A549 (cell line): ENCODE measurements at regions not wholly inside any gene's neighbourhood (a gene's known extent, or its start where the extent isn't known, plus 50 kb on each side); places are given as distances from the start of the nearest gene placed in this dataset.
"Not testable (repeated sequence)": the region's sequence is repeated elsewhere in the genome, so short reads cannot be mapped to it uniquely, and the experiment has no call there.

Experiments
- ATAC-seq, 2 experiments: fragments of 200-7000 bp in 1 of 2; fragments of >200 bp in 1 of 2; cut with Nextera tagmentation in 1 of 2; cut with Tn5 transposase in 1 of 2; 3 replicates each; pipeline versions ENCODE4 v1.8.0 to v1.9.1; 2018 to 2020; ENCODE audit warnings: mild to moderate bottlenecking in 1 of 2, moderate library complexity in 1 of 2
- CTCF ChIA-PET: fragments of 300-600 bp; sonication (Branson Sonifier 250); formaldehyde crosslinking; extraction: SDS; loops from one replicate; lab custom pipeline; 2021; ENCODE audit warnings: antibody characterized with exemption, inconsistent platforms; lab: Yijun Ruan, JAX
- POLR2A ChIA-PET: fragments of 350-600 bp; formaldehyde crosslinking; extraction: SDS; loops from one replicate; lab custom pipeline; 2021; ENCODE audit warnings: antibody characterized with exemption, inconsistent platforms; lab: Yijun Ruan, JAX
- DNase-seq, 2 experiments: peaks; one replicate each; pipeline versions ENCODE4 v3.0.0 to v3.0.0-alpha.2; 2011 to 2016; ENCODE audit warnings: low read depth in 1 of 2, low spot score in 1 of 2
- FAIRE-seq: peaks from 2 replicates; lab custom pipeline; 2011; peaks lifted over from hg19 to GRCh38; lab: Jason Lieb, UNC
- H3K27ac ChIP-seq, 2 experiments: fragments of >200 bp; sonication (Bioruptor Twin); formaldehyde crosslinking; 3 replicates each; pipeline ENCODE4 v1.5.1; 2016 to 2017
- H3K4me1 ChIP-seq: fragments of >200 bp; sonication (Bioruptor Twin); formaldehyde crosslinking; 3 replicates; pipeline ENCODE4 v1.6.1; 2016
- H3K4me2 ChIP-seq: fragments of >200 bp; sonication (Bioruptor Twin); formaldehyde crosslinking; 3 replicates; pipeline ENCODE4 v1.6.1; 2016
- H3K4me3 ChIP-seq: fragments of >200 bp; sonication (Bioruptor Twin); formaldehyde crosslinking; 3 replicates; pipeline ENCODE4 v1.5.1; 2016
- H3K9me3 ChIP-seq: fragments of >200 bp; sonication (Bioruptor Twin); formaldehyde crosslinking; 3 replicates; pipeline ENCODE4 v1.6.1; 2016
- GATA3 ChIP-seq: IDR thresholded peaks from 2 replicates; pipeline ENCODE4 v1.6.1; 2012; ENCODE audit warnings: borderline replicate concordance
- HDAC2 ChIP-seq: fragments of 200-600 bp; sonication (generic); IDR thresholded peaks from 2 replicates; pipeline ENCODE4 v1.6.1; 2016
- HOXA7 ChIP-seq: fragments of 250-450 bp; sonication (Bioruptor Pico); IDR thresholded peaks from 2 replicates; pipeline ENCODE4 v1.5.0; 2020; ENCODE audit warnings: mild to moderate bottlenecking, moderate library complexity
- HOXB5 ChIP-seq: fragments of 250-450 bp; sonication (Bioruptor Pico); IDR thresholded peaks from 2 replicates; pipeline ENCODE4 v1.5.0; 2020; ENCODE audit warnings: mild to moderate bottlenecking, moderate library complexity
- POLR2A ChIP-seq: IDR thresholded peaks from 2 replicates; pipeline ENCODE4 v1.6.1; 2012; ENCODE audit warnings: mild to moderate bottlenecking, low read length
- RAD21 ChIP-seq, 2 experiments: fragments of >200 bp in 1 of 2; sonication (Bioruptor Twin) in 1 of 2; formaldehyde crosslinking in 1 of 2; IDR thresholded peaks in 1 of 2; conservative IDR thresholded peaks in 1 of 2; 2 replicates in 1 of 2; 3 replicates in 1 of 2; pipeline ENCODE4 v1.6.1; 2012 to 2018; ENCODE audit warnings: inconsistent platforms in 1 of 2
- RFX5 ChIP-seq: fragments of 450-650 bp; IDR thresholded peaks from 2 replicates; pipeline ENCODE4 v1.7.1; 2014; ENCODE audit warnings: antibody characterized with exemption, mild to moderate bottlenecking, moderate library complexity
- SMC3 ChIP-seq: fragments of >200 bp; sonication (Bioruptor Twin); formaldehyde crosslinking; IDR thresholded peaks from 3 replicates; pipeline ENCODE4 v1.6.1; 2018; ENCODE audit warnings: inconsistent platforms
- TFCP2L1 ChIP-seq: fragments of 250-450 bp; sonication (Bioruptor Pico); IDR thresholded peaks from 2 replicates; pipeline ENCODE4 v1.5.0; 2021; ENCODE audit warnings: mild to moderate bottlenecking
- TP53 ChIP-seq: fragments of 250-450 bp; sonication (Bioruptor Pico); IDR thresholded peaks from 2 replicates; pipeline ENCODE4 v1.5.0; 2021; ENCODE audit warnings: mild to moderate bottlenecking, moderate library complexity
- ZC3H11A ChIP-seq: fragments of 450-650 bp; IDR thresholded peaks from 2 replicates; pipeline ENCODE4 v1.6.1; 2014; ENCODE audit warnings: antibody characterized with exemption, mild to moderate bottlenecking
- ZFP36 ChIP-seq: fragments of 450-650 bp; IDR thresholded peaks from 2 replicates; pipeline ENCODE4 v1.6.1; 2014; ENCODE audit warnings: borderline replicate concordance; ENCODE audit not compliant: partially characterized antibody
- WGBS: methylation state at CpG from one replicate; pipeline ENCODE4 v1.1.6; 2017; ENCODE audit errors: missing lambda C conversion rate; 5-methylcytosine and 5-hydroxymethylcytosine counted together
- TF ChIP-seq, protein P1 (sequence below): fragments of >200 bp; sonication (Bioruptor Twin); formaldehyde crosslinking; IDR thresholded peaks from 2 replicates; pipeline ENCODE4 v1.6.1; 2016
- TF ChIP-seq, protein P2 (sequence below): fragments of >200 bp; sonication (Bioruptor Twin); formaldehyde crosslinking; IDR thresholded peaks from 3 replicates; pipeline ENCODE4 v1.5.1; 2016
- TF ChIP-seq, protein P3 (sequence below): fragments of 250-450 bp; sonication (Bioruptor Pico); IDR thresholded peaks from 2 replicates; pipeline ENCODE4 v1.5.0; 2020; ENCODE audit warnings: low read depth, mild to moderate bottlenecking, moderate library complexity
- TF ChIP-seq, protein P4 (sequence below): fragments of 150-350 bp; IDR thresholded peaks from 2 replicates; pipeline ENCODE4 v1.6.1; 2014; ENCODE audit warnings: low read depth, mild to moderate bottlenecking, low read length
- TF ChIP-seq, protein P5 (sequence below): IDR thresholded peaks from 2 replicates; pipeline ENCODE4 v1.6.1; 2012

DNA sequence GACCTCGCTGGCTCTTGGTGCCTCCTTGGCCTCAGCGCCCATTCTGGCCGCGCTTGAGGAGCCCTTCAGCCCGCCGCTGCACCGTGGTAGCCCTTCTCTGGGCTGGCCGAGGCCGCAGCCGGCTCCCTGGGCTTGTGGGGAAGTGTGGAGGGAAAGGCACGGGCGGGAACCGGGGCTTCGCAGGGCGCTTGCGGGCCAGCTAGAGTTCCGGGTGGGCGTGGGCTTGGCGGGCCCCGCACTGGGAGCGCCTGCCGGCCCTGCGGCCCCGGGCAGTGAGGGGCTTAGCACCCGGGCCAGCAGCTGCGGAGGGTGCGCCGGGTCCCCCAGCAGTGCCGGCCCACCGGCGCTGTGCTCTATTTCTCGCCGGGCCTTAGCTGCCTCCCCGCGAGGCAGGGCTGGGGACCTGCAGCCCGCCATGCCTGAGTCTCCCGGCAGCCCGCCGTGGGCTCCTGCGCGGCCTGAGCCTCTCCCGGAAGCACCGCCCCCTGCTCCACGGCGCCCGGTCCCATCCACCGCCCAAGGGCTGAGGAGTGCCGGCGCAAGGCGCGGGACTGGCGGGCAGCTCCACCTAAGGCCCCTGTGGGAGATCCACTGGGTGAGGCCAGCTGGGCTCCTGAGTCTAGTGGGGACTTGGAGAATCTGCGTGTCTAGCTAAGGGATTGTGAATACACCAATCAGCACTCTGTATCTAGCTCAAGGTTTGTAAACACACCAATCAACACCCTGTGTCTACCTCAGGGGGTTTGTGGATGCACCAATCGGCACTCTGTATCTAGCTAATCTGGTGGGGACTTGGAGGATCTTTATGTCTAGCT lies 141.1 kb downstream of the SLCO4C1 start:
- POLR2A ChIA-PET, H3K27ac ChIP-seq, H3K9me3 ChIP-seq, H3K4me3 ChIP-seq, ATAC-seq, DNase-seq, H3K4me2 ChIP-seq, FAIRE-seq, CTCF ChIA-PET, H3K4me1 ChIP-seq: not testable (repeated sequence)
- WGBS, result 77% methylated on average over 16 of the region's 54 CpGs

DNA sequence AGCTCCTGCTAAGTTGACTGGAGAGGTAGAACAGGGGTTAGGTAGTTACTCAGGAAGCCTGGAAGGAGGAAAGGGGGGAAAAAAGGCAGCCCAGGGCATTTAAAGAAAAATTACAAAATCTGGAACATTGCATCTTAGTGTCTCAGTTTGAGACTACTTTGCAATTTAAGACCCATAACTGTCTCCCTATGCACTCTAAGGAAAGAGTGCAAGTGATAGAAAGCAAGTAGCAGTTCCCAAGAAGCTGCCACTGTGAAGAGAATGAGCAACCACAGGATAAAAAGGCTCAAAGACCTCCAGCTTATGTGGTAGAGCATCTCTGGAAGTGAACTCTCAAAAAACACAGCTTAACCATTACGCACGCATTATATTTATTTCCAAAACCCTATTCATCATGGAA lies 141.8 kb downstream of the SLCO4C1 start:
- H3K4me2 ChIP-seq, result no peak overlapping the region
- H3K4me1 ChIP-seq, result no peaks in the 10 kb centered on the region
- POLR2A ChIA-PET, result no interaction called here
- CTCF ChIA-PET, result no interaction called here
- TF ChIP-seq, protein P1, sequence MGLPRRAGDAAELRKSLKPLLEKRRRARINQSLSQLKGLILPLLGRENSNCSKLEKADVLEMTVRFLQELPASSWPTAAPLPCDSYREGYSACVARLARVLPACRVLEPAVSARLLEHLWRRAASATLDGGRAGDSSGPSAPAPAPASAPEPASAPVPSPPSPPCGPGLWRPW, result no peak
- no peak for TF ChIP-seq HOXA7 (CRISPR knock-in tag)
- no peak for TF ChIP-seq POLR2A
- 99% methylated on average over 2 of the region's 2 CpGs for WGBS
- no peak overlapping the region for H3K4me3 ChIP-seq
- H3K9me3 ChIP-seq, result no peaks in the 10 kb centered on the region
- FAIRE-seq (no peak), ATAC-seq (no peak), DNase-seq (no peak)
- H3K27ac ChIP-seq, result no peak overlapping the region

DNA sequence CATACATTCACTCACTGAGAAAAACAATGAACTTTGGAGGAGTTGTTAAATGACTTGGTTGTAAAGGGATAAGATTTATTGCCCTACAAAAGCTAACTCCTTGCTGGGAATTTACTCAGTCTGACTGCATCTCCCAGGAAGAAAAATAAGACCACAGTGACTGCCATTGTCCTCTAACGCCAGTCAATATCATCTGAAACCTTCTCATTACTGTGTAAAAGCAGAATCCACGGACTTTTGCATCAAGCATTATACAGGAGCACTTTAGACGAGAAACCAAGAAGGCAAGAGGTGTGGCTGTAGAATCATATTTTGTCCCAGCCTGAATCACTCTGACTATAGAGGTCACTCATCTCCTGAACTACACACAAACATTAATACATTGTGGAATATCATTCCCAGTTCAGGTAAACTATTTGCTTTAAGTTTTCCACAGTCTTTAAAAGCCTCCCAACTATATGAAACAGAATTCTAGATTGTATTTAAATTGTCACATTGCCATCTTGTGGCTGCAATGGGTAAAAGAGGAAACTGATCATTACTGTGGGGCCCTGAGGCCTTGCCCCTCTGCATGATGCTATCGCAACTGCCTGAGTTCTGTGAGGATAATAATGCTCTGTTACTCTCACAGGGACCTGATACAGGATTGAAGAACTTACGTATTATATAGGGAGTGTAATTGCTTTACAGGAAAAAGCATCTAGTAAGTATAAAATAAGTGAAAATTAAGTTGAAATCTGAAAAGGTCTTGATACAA lies 142.9 kb downstream of the SLCO4C1 start:
- ChIA-PET CTCF (no interaction called here), POLR2A (no interaction called here)
- 15% methylated on average over 5 of the region's 5 CpGs for WGBS
- no peak overlapping the region for H3K4me3 ChIP-seq
- H3K4me1 ChIP-seq, result no peaks in the 10 kb centered on the region
- H3K27ac ChIP-seq, result no peak overlapping the region
- no peak for FAIRE-seq
- H3K4me2 ChIP-seq, result no peak overlapping the region
- no peaks in the 10 kb centered on the region for H3K9me3 ChIP-seq
- peak in 1 of 2 experiments; percentile 29 for DNase-seq
- TF ChIP-seq SMC3 (0 out of 3 replicates have a peak, but pooled peaks have one; percentile 26), RFX5 (no peak), RAD21 (conservative IDR thresholded peaks at IDR 0.05 in 1 of 2, IDR thresholded peaks at IDR 0.05 in 1 of 2) (peak; percentile 40 to 45; a peak in 4 of 5 replicates)
- TF ChIP-seq, protein P2, sequence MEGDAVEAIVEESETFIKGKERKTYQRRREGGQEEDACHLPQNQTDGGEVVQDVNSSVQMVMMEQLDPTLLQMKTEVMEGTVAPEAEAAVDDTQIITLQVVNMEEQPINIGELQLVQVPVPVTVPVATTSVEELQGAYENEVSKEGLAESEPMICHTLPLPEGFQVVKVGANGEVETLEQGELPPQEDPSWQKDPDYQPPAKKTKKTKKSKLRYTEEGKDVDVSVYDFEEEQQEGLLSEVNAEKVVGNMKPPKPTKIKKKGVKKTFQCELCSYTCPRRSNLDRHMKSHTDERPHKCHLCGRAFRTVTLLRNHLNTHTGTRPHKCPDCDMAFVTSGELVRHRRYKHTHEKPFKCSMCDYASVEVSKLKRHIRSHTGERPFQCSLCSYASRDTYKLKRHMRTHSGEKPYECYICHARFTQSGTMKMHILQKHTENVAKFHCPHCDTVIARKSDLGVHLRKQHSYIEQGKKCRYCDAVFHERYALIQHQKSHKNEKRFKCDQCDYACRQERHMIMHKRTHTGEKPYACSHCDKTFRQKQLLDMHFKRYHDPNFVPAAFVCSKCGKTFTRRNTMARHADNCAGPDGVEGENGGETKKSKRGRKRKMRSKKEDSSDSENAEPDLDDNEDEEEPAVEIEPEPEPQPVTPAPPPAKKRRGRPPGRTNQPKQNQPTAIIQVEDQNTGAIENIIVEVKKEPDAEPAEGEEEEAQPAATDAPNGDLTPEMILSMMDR, result peak; percentile 38
- peak; percentile 54 to 86; a peak in 5 of 6 replicates for ATAC-seq

DNA sequence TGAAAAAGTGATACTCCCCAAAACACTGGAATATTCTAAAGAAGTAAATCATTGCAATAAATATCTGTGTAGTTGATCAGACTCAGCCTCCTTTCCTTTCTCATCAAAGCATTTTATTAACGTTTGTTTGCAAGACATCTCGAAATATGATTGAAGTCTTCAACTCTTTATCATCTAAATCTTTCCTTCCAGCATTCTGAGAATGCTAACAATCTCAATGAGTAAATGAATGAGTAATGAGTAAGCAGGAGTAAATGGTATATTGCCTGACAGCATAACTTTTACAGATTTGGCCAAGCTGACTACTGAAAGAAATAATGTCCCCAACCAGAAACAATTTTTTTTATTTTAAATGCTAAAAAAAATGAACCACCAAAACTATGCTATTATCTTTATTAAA lies 157.1 kb downstream of the SLCO4C1 start:
- 2% methylated on average over 2 of the region's 2 CpGs for WGBS
- POLR2A ChIA-PET, result no interaction called here
- TF ChIP-seq ZFP36 (no peak), ZC3H11A (no peak), GATA3 (peak; percentile 60; the same call in 1 of the 2 replicates)

DNA sequence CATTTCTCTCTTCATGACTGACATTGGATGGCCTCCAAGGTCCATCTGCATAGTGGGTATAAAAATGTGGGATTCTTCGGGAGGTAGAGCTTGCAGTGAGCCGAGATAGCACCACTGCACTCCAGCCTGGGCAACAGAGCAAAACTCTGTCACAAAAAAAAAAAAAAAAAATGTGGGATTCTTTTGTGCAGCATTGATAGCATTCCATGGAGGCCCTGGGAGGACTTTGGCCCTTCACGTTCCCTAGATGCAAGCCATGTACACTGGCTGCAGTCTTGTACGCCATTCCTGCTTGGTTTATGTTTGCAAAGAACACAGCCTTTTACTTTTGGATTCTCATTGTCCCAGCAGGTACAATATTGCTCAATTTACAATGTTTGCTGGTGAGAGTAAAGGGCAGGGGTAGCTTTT lies 157.8 kb downstream of the SLCO4C1 start:
- FAIRE-seq (no peak), ATAC-seq (peak in 1 of 2 experiments; percentile 54; a peak in 3 of 6 replicates), DNase-seq (peak in 1 of 2 experiments; percentile 13)
- CTCF ChIA-PET, result no interaction called here
- WGBS, result 10% methylated on average over 4 of the region's 4 CpGs
- Histone ChIP-seq H3K4me3 (no peak overlapping the region), H3K4me1 (no peaks in the 10 kb centered on the region; the same call in 2 of the 3 replicates), H3K27ac (no peak overlapping the region), H3K9me3 (no peaks in the 10 kb centered on the region), H3K4me2 (peak overlapping the region; percentile 27; the same call in 1 of the 3 replicates)
- POLR2A ChIA-PET, result no interaction called here
- TF ChIP-seq HDAC2 (no peak), TP53 (CRISPR knock-in tag) (no peak), TFCP2L1 (no peak), HOXB5 (CRISPR knock-in tag) (no peak)
- TF ChIP-seq, protein P3, sequence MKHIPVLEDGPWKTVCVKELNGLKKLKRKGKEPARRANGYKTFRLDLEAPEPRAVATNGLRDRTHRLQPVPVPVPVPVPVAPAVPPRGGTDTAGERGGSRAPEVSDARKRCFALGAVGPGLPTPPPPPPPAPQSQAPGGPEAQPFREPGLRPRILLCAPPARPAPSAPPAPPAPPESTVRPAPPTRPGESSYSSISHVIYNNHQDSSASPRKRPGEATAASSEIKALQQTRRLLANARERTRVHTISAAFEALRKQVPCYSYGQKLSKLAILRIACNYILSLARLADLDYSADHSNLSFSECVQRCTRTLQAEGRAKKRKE (CRISPR knock-in tag), result no peak
- TF ChIP-seq, protein P4, sequence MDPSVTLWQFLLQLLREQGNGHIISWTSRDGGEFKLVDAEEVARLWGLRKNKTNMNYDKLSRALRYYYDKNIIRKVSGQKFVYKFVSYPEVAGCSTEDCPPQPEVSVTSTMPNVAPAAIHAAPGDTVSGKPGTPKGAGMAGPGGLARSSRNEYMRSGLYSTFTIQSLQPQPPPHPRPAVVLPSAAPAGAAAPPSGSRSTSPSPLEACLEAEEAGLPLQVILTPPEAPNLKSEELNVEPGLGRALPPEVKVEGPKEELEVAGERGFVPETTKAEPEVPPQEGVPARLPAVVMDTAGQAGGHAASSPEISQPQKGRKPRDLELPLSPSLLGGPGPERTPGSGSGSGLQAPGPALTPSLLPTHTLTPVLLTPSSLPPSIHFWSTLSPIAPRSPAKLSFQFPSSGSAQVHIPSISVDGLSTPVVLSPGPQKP, result no peak
- TF ChIP-seq, protein P2, result no peak
- TF ChIP-seq, protein P5, sequence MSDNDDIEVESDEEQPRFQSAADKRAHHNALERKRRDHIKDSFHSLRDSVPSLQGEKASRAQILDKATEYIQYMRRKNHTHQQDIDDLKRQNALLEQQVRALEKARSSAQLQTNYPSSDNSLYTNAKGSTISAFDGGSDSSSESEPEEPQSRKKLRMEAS, result no peak

More for the DNA sequence above, 157.1 kb downstream of the SLCO4C1 start:
- no peaks in the 10 kb centered on the region for H3K9me3 ChIP-seq
- no peak for FAIRE-seq
- no peak for DNase-seq
- H3K4me2 ChIP-seq, result no peak overlapping the region; the same call in 2 of the 3 replicates
- no peaks in the 10 kb centered on the region; the same call in 2 of the 3 replicates for H3K4me1 ChIP-seq
- no peak for ATAC-seq
- H3K4me3 ChIP-seq, result no peak overlapping the region
- no peak overlapping the region for H3K27ac ChIP-seq
- CTCF ChIA-PET, result interaction anchor here (0.5 kb wide), 1 partner anchor 1984 kb away, joined by 4 read pairs; no protein-coding TSS in a partner anchor
